Chondrocyte (in vitro differentiated cells): ENCODE measurements at regions not wholly inside any gene's neighbourhood (a gene's known extent, or its start where the extent isn't known, plus 50 kb on each side); places are given as distances from the start of the nearest gene placed in this dataset.

ENCODE experiments used
- DNase-seq: peaks from one replicate; pipeline ENCODE4 v3.0.0; 2021; ENCODE audit warnings: mixed read lengths, low spot score
- H3K27ac Mint-ChIP-seq: one replicate; pipeline ENCODE4 v1.8.0; 2021; ENCODE audit warnings: mild to moderate bottlenecking, moderate library complexity, mixed read lengths; ENCODE audit not compliant: unreplicated experiment
- H3K27me3 Mint-ChIP-seq: 2 replicates; pipeline ENCODE4 v1.8.0; 2021; ENCODE audit warnings: low read depth, mixed read lengths
- H3K36me3 Mint-ChIP-seq: 2 replicates; pipeline ENCODE4 v1.8.0; 2021; ENCODE audit warnings: low read depth, mixed read lengths
- H3K4me1 Mint-ChIP-seq: 2 replicates; pipeline ENCODE4 v1.8.0; 2021; ENCODE audit warnings: low read depth, mild to moderate bottlenecking, mixed read lengths
- H3K4me3 Mint-ChIP-seq: one replicate; pipeline ENCODE4 v1.8.0; 2021; ENCODE audit warnings: mild to moderate bottlenecking, moderate library complexity, mixed read lengths; ENCODE audit not compliant: unreplicated experiment
- H3K9me3 Mint-ChIP-seq: 2 replicates; pipeline ENCODE4 v1.8.0; 2021; ENCODE audit warnings: low read depth, mixed read lengths
- TF ChIP-seq, protein P1 (sequence below): fragments of 200-600 bp; sonication (generic); IDR thresholded peaks from 2 replicates; pipeline ENCODE4 v1.5.0; 2021; ENCODE audit warnings: antibody characterized with exemption, mild to moderate bottlenecking, moderate library complexity

DNA sequence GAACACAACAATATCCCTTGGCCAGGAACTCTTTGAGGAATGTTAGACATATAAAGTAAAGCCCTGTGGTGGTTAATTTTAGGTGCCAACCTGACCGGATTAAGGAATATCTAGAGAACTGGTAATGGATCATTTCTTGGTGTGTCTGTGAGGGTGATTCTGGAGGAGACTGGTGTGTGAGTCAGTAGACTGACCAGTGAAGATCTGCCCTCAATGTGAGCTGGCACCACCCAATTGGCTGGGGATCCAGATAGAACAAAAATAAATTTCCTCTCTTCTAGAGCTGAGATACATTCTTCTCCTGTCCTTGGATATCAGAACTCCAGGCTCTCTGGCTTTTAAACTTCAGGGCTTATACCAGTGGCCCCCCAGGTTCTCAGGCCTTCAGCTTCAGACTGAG lies 56.2 kb upstream of the TNPO1 start:
- Mint-ChIP-seq H3K36me3 (no peaks in the 10 kb centered on the region), H3K27ac (no peak overlapping the region), H3K4me3 (no peak overlapping the region), H3K9me3 (peaks cover 3% of the 10 kb centered on the region), H3K4me1 (no peaks in the 10 kb centered on the region), H3K27me3 (no peaks in the 10 kb centered on the region)
- no peak for DNase-seq
- TF ChIP-seq, protein P1, sequence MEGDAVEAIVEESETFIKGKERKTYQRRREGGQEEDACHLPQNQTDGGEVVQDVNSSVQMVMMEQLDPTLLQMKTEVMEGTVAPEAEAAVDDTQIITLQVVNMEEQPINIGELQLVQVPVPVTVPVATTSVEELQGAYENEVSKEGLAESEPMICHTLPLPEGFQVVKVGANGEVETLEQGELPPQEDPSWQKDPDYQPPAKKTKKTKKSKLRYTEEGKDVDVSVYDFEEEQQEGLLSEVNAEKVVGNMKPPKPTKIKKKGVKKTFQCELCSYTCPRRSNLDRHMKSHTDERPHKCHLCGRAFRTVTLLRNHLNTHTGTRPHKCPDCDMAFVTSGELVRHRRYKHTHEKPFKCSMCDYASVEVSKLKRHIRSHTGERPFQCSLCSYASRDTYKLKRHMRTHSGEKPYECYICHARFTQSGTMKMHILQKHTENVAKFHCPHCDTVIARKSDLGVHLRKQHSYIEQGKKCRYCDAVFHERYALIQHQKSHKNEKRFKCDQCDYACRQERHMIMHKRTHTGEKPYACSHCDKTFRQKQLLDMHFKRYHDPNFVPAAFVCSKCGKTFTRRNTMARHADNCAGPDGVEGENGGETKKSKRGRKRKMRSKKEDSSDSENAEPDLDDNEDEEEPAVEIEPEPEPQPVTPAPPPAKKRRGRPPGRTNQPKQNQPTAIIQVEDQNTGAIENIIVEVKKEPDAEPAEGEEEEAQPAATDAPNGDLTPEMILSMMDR = no peak

DNA sequence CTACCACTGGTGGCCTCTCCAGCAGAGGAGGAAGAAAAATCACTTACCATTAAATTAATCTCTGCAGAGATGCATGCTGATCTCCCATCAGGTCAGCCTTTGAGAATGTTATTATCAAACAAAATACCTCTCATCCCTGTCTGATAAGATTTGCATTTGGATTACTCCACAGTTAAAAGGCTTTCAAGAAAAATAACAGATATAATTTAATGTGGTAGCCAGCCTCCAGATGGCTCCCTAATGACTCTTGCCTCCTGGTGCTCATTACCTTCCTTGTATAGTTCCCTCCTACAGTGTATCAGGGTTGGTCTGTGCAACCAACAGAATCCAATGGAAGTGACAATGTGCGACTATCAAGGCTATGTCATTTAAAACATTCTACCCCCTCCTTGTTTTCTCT lies 63.6 kb upstream of the TNPO1 start:
- DNase-seq = no peak
- H3K36me3 Mint-ChIP-seq = peaks cover 1% of the 10 kb centered on the region
- H3K27me3 Mint-ChIP-seq = no peaks in the 10 kb centered on the region
- H3K4me3 Mint-ChIP-seq = no peak overlapping the region
- TF ChIP-seq, protein P1 = no peak
- peaks cover 5% of the 10 kb centered on the region for H3K9me3 Mint-ChIP-seq
- H3K27ac Mint-ChIP-seq = no peak overlapping the region
- no peaks in the 10 kb centered on the region for H3K4me1 Mint-ChIP-seq

DNA sequence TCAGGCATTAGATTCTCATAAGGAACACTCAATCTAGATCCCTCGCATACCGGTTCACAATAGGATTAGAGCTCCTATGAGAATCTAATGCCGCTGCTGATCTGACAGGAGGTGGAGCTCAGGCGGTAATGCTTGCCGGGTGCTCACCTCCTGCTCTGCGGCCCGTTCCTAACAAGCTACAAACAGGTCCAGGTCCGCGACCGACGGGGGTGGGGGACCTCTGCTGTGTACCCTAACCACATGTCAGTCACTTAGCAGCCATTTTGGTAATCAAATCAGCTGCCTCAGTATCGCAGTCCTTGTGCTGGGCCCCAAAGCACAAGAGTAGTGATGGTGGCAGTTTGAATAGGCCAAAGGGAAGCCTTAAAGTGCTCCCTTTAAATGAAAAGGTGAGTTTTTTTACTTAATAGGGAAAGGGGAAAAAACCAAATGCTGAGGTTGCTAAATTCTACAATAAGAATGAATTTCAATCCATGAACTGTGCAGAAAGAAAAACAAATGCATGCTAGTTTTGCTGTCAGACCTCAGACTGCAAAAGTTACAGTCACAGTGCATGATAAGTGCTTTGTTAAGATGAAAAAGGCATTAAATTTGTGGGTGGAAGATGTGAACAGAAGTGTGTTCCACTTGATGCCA lies 67.0 kb upstream of the TNPO1 start:
- TF ChIP-seq, protein P1 = no peak
- H3K4me3 Mint-ChIP-seq = no peak overlapping the region
- H3K27me3 Mint-ChIP-seq = no peaks in the 10 kb centered on the region
- H3K9me3 Mint-ChIP-seq = peaks cover 7% of the 10 kb centered on the region
- no peak for DNase-seq
- no peak overlapping the region for H3K27ac Mint-ChIP-seq
- H3K36me3 Mint-ChIP-seq = peaks cover 4% of the 10 kb centered on the region
- no peaks in the 10 kb centered on the region for H3K4me1 Mint-ChIP-seq

DNA sequence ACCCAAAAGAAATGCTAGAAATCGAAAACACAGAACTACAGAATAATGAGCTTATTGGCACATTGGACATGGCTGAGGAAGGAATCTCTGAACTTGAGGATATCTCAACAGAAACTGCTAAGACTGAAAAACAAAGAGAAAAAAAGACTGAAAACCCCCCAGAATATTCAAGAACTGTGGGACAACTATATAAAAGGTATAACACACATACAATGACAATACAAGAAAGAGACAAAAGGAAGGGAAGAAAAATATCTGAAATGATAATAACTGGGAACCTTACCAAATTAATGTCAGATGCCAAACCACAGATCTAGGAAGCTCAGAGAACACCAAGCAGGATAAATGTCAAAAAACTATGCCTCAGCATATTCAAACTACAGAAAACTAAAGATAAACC lies 68.6 kb upstream of the TNPO1 start:
- TF ChIP-seq, protein P1 = no peak
- H3K27me3 Mint-ChIP-seq = no peaks in the 10 kb centered on the region
- DNase-seq = no peak
- H3K4me1 Mint-ChIP-seq = no peaks in the 10 kb centered on the region
- peaks cover 4% of the 10 kb centered on the region for H3K36me3 Mint-ChIP-seq
- no peak overlapping the region for H3K4me3 Mint-ChIP-seq
- H3K9me3 Mint-ChIP-seq = peaks cover 7% of the 10 kb centered on the region
- H3K27ac Mint-ChIP-seq = no peak overlapping the region

DNA sequence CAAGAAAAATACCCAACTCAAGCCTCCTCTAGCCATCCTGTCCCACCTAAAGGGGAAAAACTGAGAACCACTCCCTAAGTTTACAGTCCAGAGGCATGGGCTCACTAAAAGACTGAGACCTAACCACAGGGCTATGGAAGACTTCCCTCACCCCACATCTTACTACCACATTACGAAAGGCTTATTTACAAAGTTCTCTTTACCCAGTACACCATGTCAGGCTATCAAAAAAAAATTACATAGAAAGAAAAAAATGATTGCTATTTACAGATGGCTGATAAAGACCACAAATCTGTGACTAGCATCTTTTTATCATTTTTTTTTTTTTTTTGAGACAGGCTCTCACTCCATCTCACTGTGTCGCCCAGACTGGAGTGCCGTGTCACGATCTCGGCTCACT lies 69.7 kb upstream of the TNPO1 start:
- TF ChIP-seq, protein P1 = no peak
- H3K9me3 Mint-ChIP-seq = peaks cover 7% of the 10 kb centered on the region
- no peaks in the 10 kb centered on the region for H3K27me3 Mint-ChIP-seq
- H3K4me3 Mint-ChIP-seq = no peak overlapping the region
- no peaks in the 10 kb centered on the region for H3K4me1 Mint-ChIP-seq
- no peak for DNase-seq
- peaks cover 4% of the 10 kb centered on the region for H3K36me3 Mint-ChIP-seq
- no peak overlapping the region for H3K27ac Mint-ChIP-seq
